ENCODE measurements at regions not wholly inside any gene's neighbourhood (a gene's known extent, or its start where the extent isn't known, plus 50 kb on each side); places are given as distances from the start of the nearest gene placed in this dataset.

GRCh38 chr20:17012546-17013226, 214.2 kb upstream of the PCSK2 start:
- H3K36me3 ChIP-seq (ENCODE audit: control insufficient read depth in 2 of 2, extremely low read depth in 1 of 2, insufficient read depth in 1 of 2, low read length in 1 of 2) = no peaks in the 10 kb centered on the region
- H3K27ac Mint-ChIP-seq = no peak overlapping the region
- no peak overlapping the region for H3K27ac ChIP-seq (ENCODE audit: low read length)
- WGBS (ENCODE audit: insufficient coverage) = no CpG with 5 or more reads among the region's 7 CpGs
- DNase-seq = no peak
- no peak for ATAC-seq (replicated peaks in 1 of 4)
- H3K36me3 Mint-ChIP-seq = no peaks in the 10 kb centered on the region
- no peaks in the 10 kb centered on the region for H3K27me3 Mint-ChIP-seq
- H3K9me3 Mint-ChIP-seq = peaks cover 0 to 7% (median 6%) of the 10 kb centered on the region in 3 donors
- H3K4me3 Mint-ChIP-seq = no peak overlapping the region
- CTCF ChIA-PET = no interaction called here
- no peak overlapping the region for H3K4me3 ChIP-seq (ENCODE audit: control insufficient read depth in 1 of 2, extremely low read depth in 1 of 2, low read length in 1 of 2)
- no peaks in the 10 kb centered on the region for H3K4me1 ChIP-seq (ENCODE audit: control insufficient read depth in 1 of 2, extremely low read depth in 1 of 2, insufficient read depth in 2 of 2, low read length in 2 of 2)
- H3K27me3 ChIP-seq (replicated peaks in 1 of 2; ENCODE audit: control insufficient read depth in 2 of 2, extremely low read depth in 1 of 2, insufficient read depth in 2 of 2, low read length in 1 of 2) = no peaks in the 10 kb centered on the region
- POLR2A ChIA-PET = no interaction called here
- H3K4me1 Mint-ChIP-seq = no peaks in the 10 kb centered on the region
- no peaks in the 10 kb centered on the region for H3K9me3 ChIP-seq

GRCh38 chr20:17014217-17014616, 212.6 kb upstream of the PCSK2 start:
- Mint-ChIP-seq H3K4me3 (no peak overlapping the region), H3K9me3 (peaks cover 0 to 10% (median 4%) of the 10 kb centered on the region in 3 donors), H3K4me1 (no peaks in the 10 kb centered on the region), H3K36me3 (no peaks in the 10 kb centered on the region), H3K27ac (no peak overlapping the region), H3K27me3 (no peaks in the 10 kb centered on the region)
- DNase-seq (no peak), ATAC-seq (replicated peaks in 1 of 4) (no peak)
- no peaks in the 10 kb centered on the region for H3K27me3 ChIP-seq (replicated peaks in 1 of 2; ENCODE audit: control insufficient read depth in 2 of 2, extremely low read depth in 1 of 2, insufficient read depth in 2 of 2, low read length in 1 of 2)
- no peak overlapping the region for H3K4me3 ChIP-seq (ENCODE audit: control insufficient read depth in 1 of 2, extremely low read depth in 1 of 2, low read length in 1 of 2)
- no CpG with 5 or more reads among the region's 5 CpGs for WGBS (ENCODE audit: insufficient coverage)
- H3K4me1 ChIP-seq (ENCODE audit: control insufficient read depth in 1 of 2, extremely low read depth in 1 of 2, insufficient read depth in 2 of 2, low read length in 2 of 2) = no peaks in the 10 kb centered on the region
- H3K27ac ChIP-seq (ENCODE audit: low read length) = no peak overlapping the region
- ChIA-PET CTCF (no interaction called here), POLR2A (no interaction called here)
- H3K36me3 ChIP-seq (ENCODE audit: control insufficient read depth in 2 of 2, extremely low read depth in 1 of 2, insufficient read depth in 1 of 2, low read length in 1 of 2) = no peaks in the 10 kb centered on the region
- H3K9me3 ChIP-seq = no peaks in the 10 kb centered on the region

GRCh38 chr20:17014756-17015366, 212.0 kb upstream of the PCSK2 start:
- Histone ChIP-seq H3K27me3 (replicated peaks in 1 of 2; ENCODE audit: control insufficient read depth in 2 of 2, extremely low read depth in 1 of 2, insufficient read depth in 2 of 2, low read length in 1 of 2) (no peaks in the 10 kb centered on the region), H3K9me3 (no peaks in the 10 kb centered on the region), H3K4me3 (ENCODE audit: control insufficient read depth in 1 of 2, extremely low read depth in 1 of 2, low read length in 1 of 2) (no peak overlapping the region), H3K27ac (ENCODE audit: low read length) (no peak overlapping the region), H3K36me3 (ENCODE audit: control insufficient read depth in 2 of 2, extremely low read depth in 1 of 2, insufficient read depth in 1 of 2, low read length in 1 of 2) (no peaks in the 10 kb centered on the region), H3K4me1 (ENCODE audit: control insufficient read depth in 1 of 2, extremely low read depth in 1 of 2, insufficient read depth in 2 of 2, low read length in 2 of 2) (no peaks in the 10 kb centered on the region)
- DNase-seq (no peak), ATAC-seq (replicated peaks in 1 of 4) (no peak)
- H3K4me3 Mint-ChIP-seq = no peak overlapping the region
- no CpG with 5 or more reads among the region's 4 CpGs for WGBS (ENCODE audit: insufficient coverage)
- H3K27me3 Mint-ChIP-seq = no peaks in the 10 kb centered on the region
- H3K4me1 Mint-ChIP-seq = no peaks in the 10 kb centered on the region
- H3K27ac Mint-ChIP-seq = no peak overlapping the region
- H3K9me3 Mint-ChIP-seq = peaks cover 0 to 10% (median 3%) of the 10 kb centered on the region in 3 donors
- ChIA-PET POLR2A (no interaction called here), CTCF (no interaction called here)
- no peaks in the 10 kb centered on the region for H3K36me3 Mint-ChIP-seq

- CTCF ChIA-PET = no interaction called here
- WGBS (ENCODE audit: insufficient coverage) = no CpG with 5 or more reads among the region's 2 CpGs
- H3K27ac Mint-ChIP-seq = no peak overlapping the region
These were observed 209.6 kb upstream of the PCSK2 start for GRCh38 chr20:17017232-17017631.

GRCh38 chr20:17021481-17021880, 205.4 kb upstream of the PCSK2 start:
- no peak overlapping the region for H3K27ac ChIP-seq (ENCODE audit: low read length)
- Mint-ChIP-seq H3K27me3 (peaks cover 0 to 4% of the 10 kb centered on the region in 2 donors), H3K4me3 (no peak overlapping the region), H3K36me3 (no peaks in the 10 kb centered on the region), H3K27ac (no peak overlapping the region), H3K9me3 (peaks cover 2 to 14% (median 9%) of the 10 kb centered on the region in 3 donors), H3K4me1 (no peaks in the 10 kb centered on the region)
- no peaks in the 10 kb centered on the region for H3K36me3 ChIP-seq (ENCODE audit: control insufficient read depth in 2 of 2, extremely low read depth in 1 of 2, insufficient read depth in 1 of 2, low read length in 1 of 2)
- CTCF ChIA-PET = no interaction called here
- H3K4me1 ChIP-seq (ENCODE audit: control insufficient read depth in 1 of 2, extremely low read depth in 1 of 2, insufficient read depth in 2 of 2, low read length in 2 of 2) = no peaks in the 10 kb centered on the region
- POLR2A ChIA-PET = no interaction called here
- DNase-seq = no peak
- H3K4me3 ChIP-seq (ENCODE audit: control insufficient read depth in 1 of 2, extremely low read depth in 1 of 2, low read length in 1 of 2) = no peak overlapping the region
- H3K9me3 ChIP-seq = no peaks in the 10 kb centered on the region
- no peak for ATAC-seq (replicated peaks in 1 of 4)
- H3K27me3 ChIP-seq (replicated peaks in 1 of 2; ENCODE audit: control insufficient read depth in 2 of 2, extremely low read depth in 1 of 2, insufficient read depth in 2 of 2, low read length in 1 of 2) = no peaks in the 10 kb centered on the region

More at GRCh38 chr20:17017232-17017631, 209.6 kb upstream of the PCSK2 start:
- Mint-ChIP-seq H3K9me3 (peaks cover 0 to 4% (median 2%) of the 10 kb centered on the region in 3 donors), H3K4me1 (no peaks in the 10 kb centered on the region), H3K4me3 (no peak overlapping the region), H3K27me3 (no peaks in the 10 kb centered on the region), H3K36me3 (no peaks in the 10 kb centered on the region)
- ATAC-seq (replicated peaks in 1 of 4) (no peak), DNase-seq (no peak)
- Histone ChIP-seq H3K4me3 (ENCODE audit: control insufficient read depth in 1 of 2, extremely low read depth in 1 of 2, low read length in 1 of 2) (no peak overlapping the region), H3K9me3 (no peaks in the 10 kb centered on the region), H3K27me3 (replicated peaks in 1 of 2; ENCODE audit: control insufficient read depth in 2 of 2, extremely low read depth in 1 of 2, insufficient read depth in 2 of 2, low read length in 1 of 2) (no peaks in the 10 kb centered on the region), H3K4me1 (ENCODE audit: control insufficient read depth in 1 of 2, extremely low read depth in 1 of 2, insufficient read depth in 2 of 2, low read length in 2 of 2) (no peaks in the 10 kb centered on the region), H3K27ac (ENCODE audit: low read length) (no peak overlapping the region), H3K36me3 (ENCODE audit: control insufficient read depth in 2 of 2, extremely low read depth in 1 of 2, insufficient read depth in 1 of 2, low read length in 1 of 2) (no peaks in the 10 kb centered on the region)
- POLR2A ChIA-PET = no interaction called here

- no peak for DNase-seq
- ATAC-seq (replicated peaks in 1 of 4) = no peak
- H3K27me3 Mint-ChIP-seq = peaks cover 0 to 4% of the 10 kb centered on the region in 2 donors
- H3K36me3 ChIP-seq (ENCODE audit: control insufficient read depth in 2 of 2, extremely low read depth in 1 of 2, insufficient read depth in 1 of 2, low read length in 1 of 2) = no peaks in the 10 kb centered on the region
- CTCF ChIA-PET = no interaction called here
- H3K4me1 Mint-ChIP-seq = no peaks in the 10 kb centered on the region
- H3K27me3 ChIP-seq (replicated peaks in 1 of 2; ENCODE audit: control insufficient read depth in 2 of 2, extremely low read depth in 1 of 2, insufficient read depth in 2 of 2, low read length in 1 of 2) = no peaks in the 10 kb centered on the region
- no peak overlapping the region for H3K4me3 Mint-ChIP-seq
- no peak overlapping the region for H3K4me3 ChIP-seq (ENCODE audit: control insufficient read depth in 1 of 2, extremely low read depth in 1 of 2, low read length in 1 of 2)
- WGBS (ENCODE audit: insufficient coverage) = 83% methylated on average over 1 of the region's 1 CpG
- H3K27ac ChIP-seq (ENCODE audit: low read length) = no peak overlapping the region
- POLR2A ChIA-PET = no interaction called here
- no peaks in the 10 kb centered on the region for H3K4me1 ChIP-seq (ENCODE audit: control insufficient read depth in 1 of 2, extremely low read depth in 1 of 2, insufficient read depth in 2 of 2, low read length in 2 of 2)
- peaks cover 12 to 21% (median 15%) of the 10 kb centered on the region in 3 donors for H3K9me3 Mint-ChIP-seq
- no peaks in the 10 kb centered on the region for H3K9me3 ChIP-seq
- no peak overlapping the region for H3K27ac Mint-ChIP-seq
- no peaks in the 10 kb centered on the region for H3K36me3 Mint-ChIP-seq
These were observed 203.8 kb upstream of the PCSK2 start for GRCh38 chr20:17023036-17023435.

All from T-cell (primary cell).